Effector memory CD8-positive, alpha-beta T cell (primary cell): ENCODE measurements at regions not wholly inside any gene's neighbourhood (a gene's known extent, or its start where the extent isn't known, plus 50 kb on each side); places are given as distances from the start of the nearest gene placed in this dataset.

Experiments used
- ATAC-seq: fragments of 150-1000 bp; cut with Tn5 transposase; replicated peaks from 2 replicates; pipeline ENCODE4 v1.10.0; 2021; ENCODE audit warnings: mild to moderate bottlenecking, moderate library complexity
- DNase-seq, 3 experiments: peaks; one replicate each; pipeline ENCODE4 v3.0.0; 2021
- H3K27ac Mint-ChIP-seq, 2 donors: one replicate each; pipeline ENCODE4 v1.8.0; 2022; ENCODE audit warnings: mild to moderate bottlenecking in 2 of 2, mixed read lengths in 2 of 2, moderate library complexity in 2 of 2
- H3K27me3 Mint-ChIP-seq, 2 donors: one replicate each; pipeline ENCODE4 v1.8.0; 2022; ENCODE audit warnings: mixed read lengths in 2 of 2
- H3K36me3 Mint-ChIP-seq: one replicate; pipeline ENCODE4 v1.8.0; 2022; ENCODE audit warnings: mild to moderate bottlenecking, moderate library complexity, mixed read lengths; ENCODE audit not compliant: insufficient read depth
- H3K4me1 Mint-ChIP-seq, 2 donors: one replicate each; pipeline ENCODE4 v1.8.0; 2022; ENCODE audit warnings: low read depth in 2 of 2, mixed read lengths in 2 of 2
- H3K4me3 Mint-ChIP-seq, 2 donors: one replicate each; pipeline ENCODE4 v1.8.0; 2022; ENCODE audit warnings: mild to moderate bottlenecking in 2 of 2, mixed read lengths in 2 of 2, moderate library complexity in 2 of 2
- H3K9me3 Mint-ChIP-seq, 2 donors: one replicate each; pipeline ENCODE4 v1.8.0; 2022; ENCODE audit warnings: mixed read lengths in 2 of 2

DNA sequence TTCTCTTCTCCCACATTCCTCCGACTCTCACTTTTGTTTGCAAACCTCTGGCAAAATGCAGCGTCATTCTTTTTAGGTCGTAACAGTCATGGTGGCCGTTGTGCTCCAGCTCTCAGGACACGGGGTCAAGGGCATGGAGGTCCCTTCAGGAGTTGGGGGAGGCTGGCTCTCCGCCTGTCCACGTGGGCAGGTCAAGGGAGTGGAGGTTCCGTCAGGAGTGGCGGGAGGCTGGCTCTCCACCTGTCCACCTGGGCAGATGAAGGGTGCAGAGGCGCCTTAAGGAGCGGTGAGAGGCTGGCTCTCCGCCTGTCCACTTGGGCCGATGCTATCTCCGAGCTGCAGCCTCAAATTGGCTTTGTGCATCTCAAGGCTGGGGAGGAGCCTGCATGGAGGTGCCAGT, 98.0 kb downstream of the ERMARD start:
- H3K4me3 Mint-ChIP-seq = no peak overlapping the region
- H3K9me3 Mint-ChIP-seq = no peaks in the 10 kb centered on the region
- peaks cover 5% of the 10 kb centered on the region for H3K36me3 Mint-ChIP-seq
- DNase-seq (no peak), ATAC-seq (no peak)
- H3K27me3 Mint-ChIP-seq = peaks cover 17 to 49% of the 10 kb centered on the region in 2 donors
- H3K4me1 Mint-ChIP-seq = peaks cover 0 to 1% of the 10 kb centered on the region in 2 donors
- no peak overlapping the region for H3K27ac Mint-ChIP-seq

DNA sequence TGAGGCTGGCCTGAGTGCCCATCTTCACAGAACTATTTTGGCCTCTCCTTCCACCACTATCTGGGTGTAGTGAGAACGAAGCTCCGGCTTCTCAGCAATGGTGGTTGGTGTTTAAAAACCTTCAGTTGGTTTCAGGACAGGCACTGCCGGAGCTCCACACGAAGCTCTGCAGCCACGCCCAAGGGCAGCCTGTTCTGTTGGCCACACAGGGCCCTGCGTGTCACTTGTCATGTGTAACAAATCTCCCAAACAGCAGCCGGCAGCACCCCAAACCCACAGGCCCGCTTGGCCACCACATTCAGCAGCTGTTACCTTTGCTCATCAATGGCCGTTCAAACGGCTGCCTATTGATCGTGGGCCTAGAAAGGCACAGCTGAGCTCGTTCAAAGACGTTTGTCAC, 97.5 kb downstream of the ERMARD start:
- no peaks in the 10 kb centered on the region for H3K9me3 Mint-ChIP-seq
- peaks cover 5% of the 10 kb centered on the region for H3K36me3 Mint-ChIP-seq
- ATAC-seq (no peak), DNase-seq (no peak)
- H3K4me3 Mint-ChIP-seq = no peak overlapping the region
- H3K4me1 Mint-ChIP-seq = peaks cover 0 to 2% of the 10 kb centered on the region in 2 donors
- no peak overlapping the region for H3K27ac Mint-ChIP-seq
- H3K27me3 Mint-ChIP-seq = peaks cover 21 to 54% of the 10 kb centered on the region in 2 donors

DNA sequence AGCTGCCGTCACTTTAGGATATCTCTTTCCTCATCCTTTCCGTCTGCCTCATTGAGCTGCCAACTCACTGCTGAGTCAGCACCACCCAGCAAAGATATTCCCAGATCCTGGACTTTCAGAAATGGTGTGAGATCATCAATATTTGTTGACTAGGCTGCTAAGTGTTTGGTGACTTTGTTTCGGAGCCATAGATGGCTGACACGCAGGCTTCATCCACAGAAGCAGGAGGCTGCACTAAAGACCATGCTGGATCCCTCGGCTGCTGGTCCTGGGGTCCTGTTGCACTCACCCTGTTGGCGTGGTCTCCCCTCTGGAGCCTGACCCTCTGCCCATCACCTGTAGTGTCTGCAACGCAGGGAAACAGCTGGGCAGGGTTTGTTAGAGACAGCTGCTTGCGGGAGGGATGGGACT, 96.5 kb downstream of the ERMARD start:
- H3K9me3 Mint-ChIP-seq = no peaks in the 10 kb centered on the region
- peaks cover 25 to 64% of the 10 kb centered on the region in 2 donors for H3K27me3 Mint-ChIP-seq
- no peak for DNase-seq
- H3K36me3 Mint-ChIP-seq = peaks cover 5% of the 10 kb centered on the region
- H3K4me3 Mint-ChIP-seq = no peak overlapping the region
- ATAC-seq = no peak
- H3K27ac Mint-ChIP-seq = no peak overlapping the region
- peaks cover 0 to 2% of the 10 kb centered on the region in 2 donors for H3K4me1 Mint-ChIP-seq

DNA sequence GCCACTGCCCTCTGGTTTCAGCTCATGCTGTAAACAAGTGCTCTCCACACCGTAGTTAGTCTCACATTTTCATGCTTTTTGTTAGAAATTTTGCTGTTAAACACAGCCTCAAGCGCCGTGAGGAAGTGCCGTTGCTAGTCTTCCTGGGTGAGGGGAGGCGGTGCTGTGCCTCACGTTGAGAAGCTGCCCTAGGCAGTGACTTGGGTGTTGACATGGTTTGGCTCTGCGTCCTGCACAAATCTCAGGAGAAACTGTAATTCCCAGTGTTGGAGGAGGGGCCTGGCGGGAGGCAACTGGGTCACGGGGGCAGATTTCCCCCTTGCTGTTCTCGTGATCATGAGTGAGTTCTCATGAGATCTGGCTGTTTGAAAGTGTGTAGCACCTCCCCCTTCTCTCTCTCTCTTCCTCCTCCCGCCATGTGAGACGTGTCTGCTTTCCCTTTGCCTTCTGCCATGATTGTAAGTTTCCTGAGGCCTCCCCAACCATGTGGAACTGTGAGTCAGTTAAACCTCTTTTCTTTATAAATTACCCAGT, 95.8 kb downstream of the ERMARD start:
- ATAC-seq (no peak), DNase-seq (no peak)
- H3K27me3 Mint-ChIP-seq = peaks cover 25 to 68% of the 10 kb centered on the region in 2 donors
- peaks cover 3% of the 10 kb centered on the region for H3K36me3 Mint-ChIP-seq
- no peak overlapping the region for H3K4me3 Mint-ChIP-seq
- H3K9me3 Mint-ChIP-seq = no peaks in the 10 kb centered on the region
- H3K27ac Mint-ChIP-seq = no peak overlapping the region
- H3K4me1 Mint-ChIP-seq = peaks cover 0 to 2% of the 10 kb centered on the region in 2 donors

DNA sequence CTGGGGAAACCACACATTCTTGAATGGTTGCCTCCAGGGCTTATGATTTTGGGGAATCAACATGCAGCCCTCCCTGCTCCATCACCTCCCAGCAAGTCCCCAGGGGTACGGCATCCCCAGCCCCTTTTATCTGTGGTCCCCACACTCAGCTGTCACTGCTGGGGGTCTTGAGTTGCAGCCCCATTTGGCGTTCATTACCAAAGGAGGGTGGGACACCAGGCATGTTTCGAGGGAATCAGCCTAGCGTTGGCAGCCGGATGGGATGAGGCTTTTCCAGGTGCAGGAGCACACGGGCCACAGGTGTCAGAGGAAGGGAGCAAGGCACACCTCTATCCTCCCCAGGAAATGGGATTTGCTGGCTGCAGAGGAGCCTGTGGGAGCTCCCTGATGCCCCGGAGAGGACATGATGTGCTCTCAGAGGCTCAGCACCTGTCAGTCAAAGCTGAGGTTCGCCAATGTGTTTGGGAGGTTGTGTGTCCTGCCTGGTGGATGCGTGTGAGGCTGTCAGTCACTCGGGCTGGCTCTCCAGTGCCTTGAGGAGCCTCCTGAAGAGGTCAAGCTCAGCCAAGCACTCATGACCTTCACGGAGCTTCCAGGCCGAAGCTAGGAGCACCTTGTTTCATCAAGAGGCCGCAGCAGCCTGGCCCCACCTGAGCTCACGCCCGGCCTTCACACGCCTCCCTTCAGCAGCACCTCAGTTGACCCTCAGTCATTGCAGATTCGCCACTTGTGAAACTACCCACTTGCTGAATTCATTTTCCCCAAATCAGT, 95.0 kb downstream of the ERMARD start:
- Mint-ChIP-seq H3K27ac (no peak overlapping the region), H3K27me3 (peaks cover 25 to 68% of the 10 kb centered on the region in 2 donors), H3K4me1 (peaks cover 0 to 2% of the 10 kb centered on the region in 2 donors), H3K4me3 (no peak overlapping the region), H3K36me3 (peaks cover 2% of the 10 kb centered on the region), H3K9me3 (no peaks in the 10 kb centered on the region)
- ATAC-seq (no peak), DNase-seq (no peak)

DNA sequence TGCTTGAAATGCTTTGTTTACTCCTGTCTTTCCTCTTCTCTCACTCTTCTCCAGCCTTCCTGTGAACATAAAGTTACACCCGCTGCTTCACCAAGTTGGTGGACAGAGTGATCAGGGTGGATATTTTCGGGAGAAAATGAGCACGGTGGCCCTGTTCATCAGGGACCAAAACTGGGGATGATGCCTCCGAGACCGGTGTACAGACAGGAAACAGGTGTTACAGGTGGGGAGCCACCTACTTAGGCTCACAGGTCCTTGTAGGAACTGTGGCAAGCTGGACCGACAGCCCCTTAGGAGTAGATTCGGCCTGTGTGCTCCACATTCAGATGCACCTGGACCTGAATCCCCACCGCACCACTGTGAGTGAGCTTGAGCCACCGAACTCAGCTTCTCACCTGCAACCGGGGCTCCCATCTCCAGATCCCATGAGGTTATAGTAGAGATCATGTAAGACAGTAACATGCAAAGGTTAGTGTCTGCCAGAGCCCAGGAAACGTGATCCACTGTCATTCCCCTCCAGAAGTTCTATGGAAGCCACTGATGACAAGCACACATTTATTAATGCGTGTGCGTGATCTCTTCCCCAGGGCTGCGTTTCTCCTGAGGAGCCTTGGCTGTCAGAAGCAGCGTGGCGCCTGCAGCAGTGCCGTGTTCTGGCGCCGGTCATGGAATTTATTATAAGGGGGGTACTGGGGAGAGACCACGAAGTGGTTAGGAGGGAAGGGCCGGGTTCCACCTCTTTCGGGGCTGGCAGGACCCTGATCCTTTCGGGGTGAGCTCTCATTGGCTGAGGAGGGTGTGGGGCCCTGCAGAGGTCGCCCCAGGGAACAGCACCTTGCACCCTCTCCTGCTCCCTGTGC, 94.2 kb downstream of the ERMARD start:
- no peaks in the 10 kb centered on the region for H3K9me3 Mint-ChIP-seq
- H3K27ac Mint-ChIP-seq = no peak overlapping the region
- peaks cover under 1% of the 10 kb centered on the region for H3K36me3 Mint-ChIP-seq
- peaks cover 24 to 70% of the 10 kb centered on the region in 2 donors for H3K27me3 Mint-ChIP-seq
- H3K4me1 Mint-ChIP-seq = peaks cover 0 to 2% of the 10 kb centered on the region in 2 donors
- H3K4me3 Mint-ChIP-seq = no peak overlapping the region
- DNase-seq (no peak), ATAC-seq (no peak)

DNA sequence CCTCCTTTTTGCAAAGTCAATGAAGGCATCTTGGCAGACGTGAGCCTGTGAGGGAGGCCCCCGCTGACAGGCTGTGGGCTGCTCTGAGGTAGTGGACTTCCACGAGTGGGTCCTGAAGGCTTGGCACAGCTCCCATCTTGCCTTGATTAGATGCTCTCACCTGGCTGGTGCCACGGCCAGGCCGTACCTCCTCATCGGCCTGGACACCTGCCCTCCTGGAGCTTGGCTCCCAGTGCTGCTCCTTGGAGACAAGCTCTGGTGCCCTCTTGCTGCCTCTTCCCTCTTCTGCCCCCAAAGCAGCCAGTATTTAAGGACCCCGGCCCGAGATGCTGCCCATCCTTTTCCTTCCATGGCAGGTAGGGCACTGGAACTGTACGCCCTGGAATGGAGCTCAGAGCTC, 93.5 kb downstream of the ERMARD start:
- Mint-ChIP-seq H3K9me3 (no peaks in the 10 kb centered on the region), H3K36me3 (no peaks in the 10 kb centered on the region), H3K4me1 (peaks cover 0 to 4% of the 10 kb centered on the region in 2 donors), H3K4me3 (no peak overlapping the region), H3K27me3 (peaks cover 17 to 66% of the 10 kb centered on the region in 2 donors), H3K27ac (no peak overlapping the region)
- no peak for ATAC-seq
- DNase-seq = no peak

DNA sequence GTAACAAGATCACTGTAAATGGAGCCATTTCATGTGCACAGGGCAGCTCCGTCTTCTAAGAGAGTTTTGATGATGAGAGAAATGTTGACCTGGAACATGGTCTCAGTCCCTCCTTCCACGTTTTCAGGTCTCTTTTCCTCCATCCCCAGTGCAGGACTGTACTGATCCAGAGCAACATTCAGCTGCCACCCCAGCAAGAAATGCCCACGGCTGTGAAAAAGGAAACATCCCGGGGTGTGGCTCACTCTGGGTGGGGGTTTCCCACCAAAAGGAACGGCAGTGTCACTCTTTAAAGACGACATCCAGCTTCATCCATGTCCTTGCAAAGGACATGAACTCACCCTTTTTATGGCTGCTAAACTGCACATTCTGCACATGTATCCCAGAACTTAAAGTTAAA, 92.6 kb downstream of the ERMARD start:
- Mint-ChIP-seq H3K27ac (no peak overlapping the region), H3K9me3 (no peaks in the 10 kb centered on the region), H3K27me3 (peaks cover 9 to 56% of the 10 kb centered on the region in 2 donors), H3K4me3 (no peak overlapping the region), H3K4me1 (peaks cover 0 to 4% of the 10 kb centered on the region in 2 donors), H3K36me3 (no peaks in the 10 kb centered on the region)
- DNase-seq (no peak), ATAC-seq (no peak)

DNA sequence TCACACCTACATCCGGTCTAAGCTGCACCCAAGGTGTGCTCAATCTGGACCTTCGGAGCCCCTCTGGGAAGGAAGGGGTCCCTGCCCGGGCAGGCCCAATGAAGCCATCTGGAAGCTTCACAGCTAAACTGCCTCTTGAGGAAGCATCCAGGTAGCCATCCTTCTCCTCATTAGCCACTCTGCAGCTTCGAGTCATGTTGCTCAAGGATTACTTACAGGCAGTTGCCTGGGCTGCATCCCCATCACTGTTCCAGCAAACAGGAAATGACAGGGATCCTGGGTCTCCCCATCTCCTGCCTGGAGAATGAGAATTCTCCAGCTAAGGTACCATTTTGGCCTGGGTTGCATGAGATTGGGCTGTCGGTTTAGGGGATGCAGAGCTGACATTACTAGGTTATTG, 91.7 kb downstream of the ERMARD start:
- Mint-ChIP-seq H3K9me3 (no peaks in the 10 kb centered on the region), H3K27ac (no peak overlapping the region), H3K27me3 (peaks cover 17 to 59% of the 10 kb centered on the region in 2 donors), H3K36me3 (no peaks in the 10 kb centered on the region), H3K4me3 (no peak overlapping the region), H3K4me1 (peaks cover 0 to 4% of the 10 kb centered on the region in 2 donors)
- ATAC-seq = no peak
- no peak for DNase-seq

DNA sequence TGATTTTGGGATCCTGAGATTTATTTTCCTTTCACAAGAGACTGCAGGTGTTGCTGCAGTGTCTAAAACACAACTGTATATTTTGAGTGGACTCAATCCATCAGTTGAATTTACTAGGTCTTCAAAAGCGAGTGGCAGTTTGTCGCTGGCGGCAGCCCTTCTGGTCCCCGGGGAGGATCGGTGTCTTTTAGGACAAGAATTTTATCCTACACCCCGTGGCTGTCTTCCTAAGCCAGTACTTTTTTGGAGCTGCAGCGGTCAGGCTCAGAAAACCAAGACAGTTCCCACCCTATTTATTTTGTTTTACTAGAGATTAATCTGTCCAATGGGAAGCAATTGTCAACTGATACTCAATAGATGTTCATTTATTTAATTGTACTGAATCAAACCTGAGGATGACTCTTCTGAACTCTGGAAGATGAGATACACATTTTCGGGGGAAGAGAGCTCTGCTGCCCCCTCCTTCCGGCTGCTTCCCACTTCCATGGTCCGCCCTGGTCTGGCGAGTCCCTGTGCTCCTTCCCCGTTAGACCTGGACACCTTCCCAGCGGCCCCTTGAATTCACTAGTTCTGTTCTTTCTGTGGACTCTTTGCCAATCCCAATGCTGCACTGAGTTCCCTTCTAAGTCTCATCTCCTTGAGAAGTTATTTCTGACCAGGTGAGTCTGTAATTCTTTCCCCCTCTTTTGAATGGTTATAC, 90.6 kb downstream of the ERMARD start:
- DNase-seq (no peak), ATAC-seq (no peak)
- H3K27me3 Mint-ChIP-seq = peaks cover 17 to 60% of the 10 kb centered on the region in 2 donors
- no peak overlapping the region for H3K4me3 Mint-ChIP-seq
- H3K27ac Mint-ChIP-seq = no peak overlapping the region
- peaks cover 0 to 4% of the 10 kb centered on the region in 2 donors for H3K4me1 Mint-ChIP-seq
- no peaks in the 10 kb centered on the region for H3K36me3 Mint-ChIP-seq
- H3K9me3 Mint-ChIP-seq = no peaks in the 10 kb centered on the region

DNA sequence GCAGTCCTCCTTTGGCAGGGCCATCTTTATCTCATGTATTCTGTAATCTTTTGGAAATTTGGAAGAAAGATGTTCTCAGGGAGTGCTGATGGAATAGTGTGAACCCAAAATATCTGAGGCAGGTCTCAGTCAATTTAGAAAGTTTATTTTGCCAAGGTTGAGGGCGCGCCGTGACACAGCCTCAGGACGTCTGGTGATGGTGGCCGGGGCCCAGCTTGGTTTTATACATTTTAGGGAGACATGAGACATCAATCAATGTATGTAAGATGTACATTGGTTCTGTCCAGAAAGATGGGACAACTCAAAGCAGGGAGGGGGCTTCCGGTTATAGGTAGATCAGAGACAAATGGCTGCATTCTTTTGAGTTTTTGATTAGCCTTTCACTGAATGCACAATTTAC, 89.8 kb downstream of the ERMARD start:
- no peaks in the 10 kb centered on the region for H3K9me3 Mint-ChIP-seq
- no peak overlapping the region for H3K27ac Mint-ChIP-seq
- no peaks in the 10 kb centered on the region for H3K36me3 Mint-ChIP-seq
- H3K27me3 Mint-ChIP-seq = peaks cover 17 to 57% of the 10 kb centered on the region in 2 donors
- H3K4me3 Mint-ChIP-seq = no peak overlapping the region
- ATAC-seq = no peak
- peaks cover 0 to 4% of the 10 kb centered on the region in 2 donors for H3K4me1 Mint-ChIP-seq
- DNase-seq = no peak

DNA sequence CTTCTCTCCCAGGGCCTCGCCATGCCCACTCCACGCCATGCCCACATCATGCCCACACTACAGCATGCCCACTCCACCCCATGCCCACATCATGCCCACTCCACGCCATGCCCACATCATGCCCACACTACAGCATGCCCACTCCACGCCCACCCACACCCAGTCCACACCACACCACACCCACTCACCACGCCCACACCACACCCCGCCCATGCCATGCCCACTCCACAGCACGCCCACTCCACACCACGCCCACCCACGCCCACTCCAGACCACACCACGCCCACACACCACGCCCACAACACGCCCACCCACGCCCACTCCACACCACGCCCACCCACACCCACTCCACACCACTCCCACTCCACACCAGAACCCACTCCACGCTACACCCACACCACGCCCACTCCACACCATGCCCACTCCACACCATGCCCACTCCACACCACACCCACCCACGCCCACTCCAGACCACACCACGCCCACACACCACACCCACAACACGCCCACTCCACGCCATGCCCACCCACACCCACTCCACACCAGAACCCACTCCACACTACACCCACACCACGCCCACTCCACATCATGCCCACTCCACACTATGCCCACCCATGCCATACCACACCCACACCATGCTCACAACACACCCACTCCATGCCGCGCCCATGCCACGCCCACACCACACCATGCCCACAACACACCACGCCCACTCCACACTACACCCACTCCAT, 88.6 kb downstream of the ERMARD start:
- Mint-ChIP-seq H3K9me3 (no peaks in the 10 kb centered on the region), H3K4me1 (peaks cover 0 to 4% of the 10 kb centered on the region in 2 donors)
- DNase-seq = no peak

More for the DNA sequence above, 88.6 kb downstream of the ERMARD start:
- Mint-ChIP-seq H3K27ac (no peak overlapping the region), H3K27me3 (peaks cover 17 to 57% of the 10 kb centered on the region in 2 donors), H3K4me3 (no peak overlapping the region), H3K36me3 (no peaks in the 10 kb centered on the region)
- no peak for ATAC-seq
